Activated T-cell treated with anti-CD3 and anti-CD28 coated beads, Interleukin-2, amount 50 U/mL, for 72 hours (primary cell): ENCODE measurements at regions not wholly inside any gene's neighbourhood (a gene's known extent, or its start where the extent isn't known, plus 50 kb on each side); places are given as distances from the start of the nearest gene placed in this dataset.

Experiments
- ATAC-seq, 2 donors: fragments of 150-1000 bp; cut with Tn5 transposase; replicated peaks in 1 of 2; 2 replicates each; pipeline ENCODE4 v1.10.0; 2021; ENCODE audit warnings: moderate library complexity in 2 of 2, mild to moderate bottlenecking in 1 of 2
- DNase-seq, 2 donors: peaks; one replicate each; pipeline ENCODE4 v3.0.0; 2021 to 2022; ENCODE audit warnings: mixed read lengths in 1 of 2
- H3K27ac Mint-ChIP-seq: one replicate; pipeline ENCODE4 v1.8.0; 2022; ENCODE audit warnings: mild to moderate bottlenecking, moderate library complexity, mixed read lengths
- H3K27me3 Mint-ChIP-seq: one replicate; pipeline ENCODE4 v1.8.0; 2022; ENCODE audit warnings: low read depth, mixed read lengths
- H3K36me3 Mint-ChIP-seq, 2 donors: one replicate each; pipeline ENCODE4 v1.8.0; 2022; ENCODE audit warnings: mixed read lengths in 2 of 2, mild to moderate bottlenecking in 1 of 2; ENCODE audit not compliant: insufficient read depth in 2 of 2
- H3K4me1 Mint-ChIP-seq: one replicate; pipeline ENCODE4 v1.8.0; 2022; ENCODE audit warnings: low read depth, mixed read lengths
- H3K4me3 Mint-ChIP-seq, 2 donors: one replicate each; pipeline ENCODE4 v1.8.0; 2022; ENCODE audit warnings: mild to moderate bottlenecking in 2 of 2, mixed read lengths in 2 of 2, moderate library complexity in 2 of 2
- H3K9me3 Mint-ChIP-seq, 2 donors: one replicate each; pipeline ENCODE4 v1.8.0; 2022; ENCODE audit warnings: mixed read lengths in 2 of 2

DNA sequence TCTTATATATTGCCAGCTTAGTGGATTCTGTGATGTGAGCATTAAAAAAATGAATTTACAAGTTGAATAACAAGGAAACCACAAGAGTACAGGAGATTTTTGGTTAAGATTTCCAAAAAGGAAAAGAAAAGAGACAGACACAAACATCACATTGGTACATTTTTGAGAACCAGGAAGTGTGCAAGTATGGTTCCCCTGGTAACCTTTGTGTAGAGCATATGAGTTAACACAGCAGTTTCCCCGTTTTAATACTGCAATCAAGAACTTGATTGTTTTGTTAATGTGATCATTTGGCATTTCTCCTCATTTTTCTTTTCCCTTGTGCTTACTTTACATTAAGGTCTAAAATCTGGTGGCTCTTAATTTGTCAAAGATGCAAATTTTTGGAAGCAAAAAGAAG lies 490.4 kb upstream of the ATP2B1 start:
- Mint-ChIP-seq H3K9me3 (no peaks in the 10 kb centered on the region), H3K4me1 (peaks cover 6% of the 10 kb centered on the region), H3K36me3 (no peaks in the 10 kb centered on the region), H3K27ac (no peak overlapping the region), H3K27me3 (no peaks in the 10 kb centered on the region), H3K4me3 (no peak overlapping the region)
- no peak for DNase-seq
- no peak for ATAC-seq

- no peaks in the 10 kb centered on the region for H3K27me3 Mint-ChIP-seq
Measured at GRCh38 chr12:90193500-90193899, 484.9 kb upstream of the ATP2B1 start.

GRCh38 chr12:90188857-90189256 lies 480.2 kb upstream of the ATP2B1 start:
- ATAC-seq (no peak), DNase-seq (no peak)
- Mint-ChIP-seq H3K4me3 (no peak overlapping the region), H3K9me3 (peaks cover 0 to 3% of the 10 kb centered on the region in 2 donors), H3K27ac (no peak overlapping the region), H3K4me1 (no peaks in the 10 kb centered on the region), H3K27me3 (peaks cover 11% of the 10 kb centered on the region), H3K36me3 (peaks cover 0 to 2% of the 10 kb centered on the region in 2 donors)

More at GRCh38 chr12:90193500-90193899, 484.9 kb upstream of the ATP2B1 start:
- H3K9me3 Mint-ChIP-seq: no peaks in the 10 kb centered on the region
- no peak overlapping the region for H3K4me3 Mint-ChIP-seq
- no peak overlapping the region for H3K27ac Mint-ChIP-seq
- no peaks in the 10 kb centered on the region for H3K4me1 Mint-ChIP-seq
- DNase-seq: no peak
- ATAC-seq: no peak
- no peaks in the 10 kb centered on the region for H3K36me3 Mint-ChIP-seq

GRCh38 chr12:90183201-90183600 lies 474.6 kb upstream of the ATP2B1 start:
- no peak overlapping the region for H3K27ac Mint-ChIP-seq
- H3K4me1 Mint-ChIP-seq: no peaks in the 10 kb centered on the region
- ATAC-seq (no peak), DNase-seq (no peak)
- no peak overlapping the region for H3K4me3 Mint-ChIP-seq
- peaks cover 11% of the 10 kb centered on the region for H3K27me3 Mint-ChIP-seq
- peaks cover 0 to 4% of the 10 kb centered on the region in 2 donors for H3K36me3 Mint-ChIP-seq
- peaks cover 4 to 5% of the 10 kb centered on the region in 2 donors for H3K9me3 Mint-ChIP-seq

- ATAC-seq (no peak), DNase-seq (no peak)
- Mint-ChIP-seq H3K4me3 (no peak overlapping the region), H3K9me3 (peaks cover 4 to 5% of the 10 kb centered on the region in 2 donors), H3K27ac (no peak overlapping the region), H3K27me3 (peaks cover 7% of the 10 kb centered on the region), H3K36me3 (peaks cover 0 to 4% of the 10 kb centered on the region in 2 donors), H3K4me1 (no peaks in the 10 kb centered on the region)
Measured at GRCh38 chr12:90181216-90181615, 472.6 kb upstream of the ATP2B1 start.

DNA sequence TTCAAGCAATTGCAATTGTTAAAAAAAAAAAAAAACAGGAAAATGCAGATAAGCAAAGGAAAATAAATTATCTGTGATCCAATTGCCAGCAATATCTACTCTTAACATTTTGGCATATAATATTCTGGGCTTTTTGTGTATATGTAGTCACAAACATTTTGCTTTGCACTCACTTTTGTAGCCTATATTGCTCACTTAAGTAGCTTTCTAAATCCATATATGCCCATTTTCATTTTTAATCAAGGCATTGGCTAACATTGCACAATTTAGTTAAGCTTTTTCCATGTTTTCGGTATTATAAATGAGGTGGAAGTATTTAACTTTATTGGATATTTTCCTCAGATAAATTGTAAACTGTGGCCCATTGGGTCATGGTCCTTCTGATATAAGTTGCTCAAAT lies 466.3 kb upstream of the ATP2B1 start:
- Mint-ChIP-seq H3K4me1 (no peaks in the 10 kb centered on the region), H3K27me3 (peaks cover 4% of the 10 kb centered on the region), H3K4me3 (no peak overlapping the region), H3K27ac (no peak overlapping the region), H3K9me3 (no peaks in the 10 kb centered on the region), H3K36me3 (no peaks in the 10 kb centered on the region)
- ATAC-seq (no peak), DNase-seq (no peak)

DNA sequence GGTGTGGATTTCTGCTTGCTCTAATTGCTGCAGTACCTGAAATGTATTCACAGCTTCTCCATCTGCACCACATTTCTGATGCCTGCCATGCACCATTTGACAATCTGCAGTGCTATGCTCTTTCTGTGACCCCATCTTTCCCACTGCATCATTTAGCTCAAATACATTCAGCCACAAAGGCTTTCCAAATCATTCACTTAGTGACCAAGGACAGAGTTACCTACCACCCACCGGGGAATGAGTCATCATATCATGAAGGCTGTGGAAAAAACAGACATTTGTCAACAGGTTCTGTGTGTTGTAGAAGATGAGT lies 465.5 kb upstream of the ATP2B1 start:
- H3K27ac Mint-ChIP-seq: no peak overlapping the region
- no peaks in the 10 kb centered on the region for H3K9me3 Mint-ChIP-seq
- ATAC-seq: peak; percentile 96 to 99
- no peaks in the 10 kb centered on the region for H3K36me3 Mint-ChIP-seq
- H3K4me3 Mint-ChIP-seq: no peak overlapping the region
- no peaks in the 10 kb centered on the region for H3K4me1 Mint-ChIP-seq
- peaks cover 4% of the 10 kb centered on the region for H3K27me3 Mint-ChIP-seq
- DNase-seq: peak; percentile 19 to 41

DNA sequence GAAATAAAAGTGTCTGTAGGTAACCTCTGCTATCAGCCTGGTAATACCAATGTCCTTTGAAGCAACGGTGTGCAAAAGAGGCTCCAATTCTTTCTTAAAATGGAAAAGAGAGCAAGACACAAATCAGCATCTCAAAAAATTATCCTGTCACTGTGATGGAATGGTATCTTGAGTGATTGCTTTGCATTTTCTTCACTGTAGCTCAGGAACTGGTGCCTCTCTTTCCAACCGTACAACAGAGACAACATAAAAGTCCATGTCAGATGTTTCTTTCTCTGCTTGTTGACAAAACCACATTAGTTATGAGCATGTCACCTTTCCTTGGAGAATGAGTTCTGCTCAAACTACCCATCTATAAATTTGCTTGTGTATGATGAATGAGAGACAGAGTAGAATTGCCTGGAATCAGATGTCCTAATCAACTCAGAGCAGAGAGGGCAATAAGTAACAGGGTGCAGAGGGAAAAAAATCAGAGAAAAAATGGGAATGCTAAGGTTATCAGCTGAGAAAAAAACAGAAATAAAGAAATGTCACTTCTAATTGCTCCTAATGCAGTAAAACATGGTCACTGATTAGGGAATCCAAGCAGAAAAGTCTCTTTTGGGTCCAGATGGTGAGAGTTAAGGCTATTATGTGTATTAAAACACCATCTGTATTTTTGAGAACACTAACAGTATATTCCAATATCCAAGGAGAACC lies 465.0 kb upstream of the ATP2B1 start:
- Mint-ChIP-seq H3K9me3 (no peaks in the 10 kb centered on the region), H3K27ac (no peak overlapping the region), H3K4me1 (no peaks in the 10 kb centered on the region), H3K27me3 (peaks cover 4% of the 10 kb centered on the region), H3K36me3 (no peaks in the 10 kb centered on the region), H3K4me3 (no peak overlapping the region)
- no peak for DNase-seq
- no peak for ATAC-seq

GRCh38 chr12:90172524-90172923 lies 463.9 kb upstream of the ATP2B1 start:
- no peak overlapping the region for H3K27ac Mint-ChIP-seq
- H3K27me3 Mint-ChIP-seq: peaks cover 4% of the 10 kb centered on the region

DNA sequence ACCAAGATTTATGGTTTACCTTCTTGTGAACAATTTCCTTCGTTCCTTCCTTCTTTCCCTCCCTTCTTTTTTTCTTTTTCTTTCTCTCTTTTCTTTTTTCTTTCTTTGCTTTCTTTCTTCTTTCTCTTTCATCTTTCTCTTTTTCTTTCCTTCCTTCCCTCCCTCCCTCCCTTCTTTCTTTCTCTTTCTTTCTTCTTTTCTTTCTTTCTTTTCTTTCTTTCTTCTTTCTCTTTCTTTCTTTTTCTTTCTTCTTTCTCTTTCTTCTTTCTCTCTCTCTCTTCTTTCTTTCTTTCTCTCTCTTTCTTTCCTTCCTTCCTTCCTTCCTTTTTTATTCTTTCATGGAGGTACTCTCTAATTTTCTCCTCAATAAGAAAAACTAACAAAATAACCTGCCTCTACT lies 462.1 kb upstream of the ATP2B1 start:
- no peak for ATAC-seq
- H3K9me3 Mint-ChIP-seq: no peaks in the 10 kb centered on the region
- peak overlapping the region; percentile 63 for H3K27ac Mint-ChIP-seq
- DNase-seq: no peak
- H3K36me3 Mint-ChIP-seq: no peaks in the 10 kb centered on the region
- no peak overlapping the region for H3K4me3 Mint-ChIP-seq
- H3K27me3 Mint-ChIP-seq: peaks cover 4% of the 10 kb centered on the region
- no peaks in the 10 kb centered on the region for H3K4me1 Mint-ChIP-seq

More at GRCh38 chr12:90172524-90172923, 463.9 kb upstream of the ATP2B1 start:
- no peak for ATAC-seq
- Mint-ChIP-seq H3K4me1 (no peaks in the 10 kb centered on the region), H3K36me3 (no peaks in the 10 kb centered on the region), H3K4me3 (no peak overlapping the region), H3K9me3 (no peaks in the 10 kb centered on the region)
- no peak for DNase-seq

DNA sequence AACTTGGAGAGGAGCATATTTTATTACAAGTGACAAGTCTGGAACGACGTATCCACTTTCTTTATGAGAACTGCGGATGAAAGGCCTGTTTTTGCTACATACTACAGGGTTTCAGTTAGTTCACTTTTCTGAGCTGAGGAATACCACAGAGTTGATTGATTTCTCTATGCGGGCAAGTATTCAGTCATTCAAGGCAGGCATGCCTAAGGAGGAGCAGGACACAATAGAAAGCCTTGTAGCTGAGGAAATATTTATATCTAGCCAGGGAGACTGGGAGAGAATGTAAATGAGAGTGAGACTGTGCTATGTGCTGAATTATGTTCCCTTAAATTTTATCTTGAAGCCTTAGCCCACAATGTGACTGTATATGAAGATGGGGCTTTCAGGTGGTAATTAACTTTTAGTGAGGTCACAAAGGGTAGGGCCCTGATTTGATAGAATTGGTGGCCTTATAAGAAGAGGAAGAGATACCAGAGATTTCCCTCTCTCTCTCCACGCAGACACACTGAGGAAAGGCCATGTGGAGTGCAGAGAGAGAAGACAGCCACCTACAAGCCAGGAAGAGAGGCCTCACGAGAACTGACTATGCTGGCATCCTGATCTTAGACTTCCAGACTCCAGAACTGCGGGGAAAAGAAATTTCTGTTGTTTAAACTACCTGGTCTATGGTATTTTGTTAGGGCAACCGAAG lies 459.0 kb upstream of the ATP2B1 start:
- Mint-ChIP-seq H3K9me3 (no peaks in the 10 kb centered on the region), H3K4me1 (no peaks in the 10 kb centered on the region), H3K4me3 (no peak overlapping the region), H3K36me3 (no peaks in the 10 kb centered on the region), H3K27me3 (peaks cover 4% of the 10 kb centered on the region), H3K27ac (no peak overlapping the region)
- ATAC-seq (no peak), DNase-seq (no peak)

DNA sequence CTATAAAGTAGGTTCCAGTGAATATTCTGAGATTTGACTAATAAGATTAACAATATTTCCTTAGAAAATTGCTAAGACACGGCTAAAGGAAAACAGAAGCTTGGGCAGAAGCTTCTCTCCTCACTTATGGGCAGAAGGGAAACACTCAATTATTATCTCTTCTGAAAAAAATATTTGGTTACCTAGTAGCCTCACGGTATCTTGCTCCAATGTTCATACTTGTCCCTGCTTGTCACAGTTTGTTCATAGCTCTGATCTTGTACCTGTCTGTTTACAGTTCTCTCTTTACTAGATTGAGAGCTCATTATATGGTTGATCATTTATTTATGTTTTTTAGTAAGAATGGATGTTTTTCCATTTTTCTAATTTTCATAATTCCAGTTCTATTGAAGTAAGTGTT lies 458.0 kb upstream of the ATP2B1 start:
- no peak for DNase-seq
- no peak for ATAC-seq
- Mint-ChIP-seq H3K4me3 (no peak overlapping the region), H3K9me3 (no peaks in the 10 kb centered on the region), H3K27me3 (no peaks in the 10 kb centered on the region), H3K27ac (no peak overlapping the region), H3K36me3 (no peaks in the 10 kb centered on the region), H3K4me1 (no peaks in the 10 kb centered on the region)

GRCh38 chr12:90166012-90166411 lies 457.4 kb upstream of the ATP2B1 start:
- Mint-ChIP-seq H3K9me3 (no peaks in the 10 kb centered on the region), H3K4me3 (no peak overlapping the region), H3K4me1 (no peaks in the 10 kb centered on the region), H3K27ac (no peak overlapping the region), H3K27me3 (no peaks in the 10 kb centered on the region), H3K36me3 (no peaks in the 10 kb centered on the region)
- DNase-seq (no peak), ATAC-seq (no peak)

- Mint-ChIP-seq H3K27me3 (no peaks in the 10 kb centered on the region), H3K27ac (no peak overlapping the region), H3K9me3 (no peaks in the 10 kb centered on the region), H3K36me3 (no peaks in the 10 kb centered on the region), H3K4me1 (no peaks in the 10 kb centered on the region), H3K4me3 (no peak overlapping the region)
- no peak for ATAC-seq
- DNase-seq: no peak
Measured at GRCh38 chr12:90163975-90164374, 455.3 kb upstream of the ATP2B1 start.
